GM23338 (cell line): ENCODE measurements at regions not wholly inside any gene's neighbourhood (a gene's known extent, or its start where the extent isn't known, plus 50 kb on each side); places are given as distances from the start of the nearest gene placed in this dataset.

Experiments used
- CTCF ChIP-seq, 2 experiments: fragments of 200-600 bp in 1 of 2; sonication (generic) in 1 of 2; conservative IDR thresholded peaks; 2 replicates each; pipeline versions ENCODE4 v1.5.1 to v1.6.1; 2016 to 2017; ENCODE audit warnings: antibody characterized with exemption in 2 of 2, low read depth in 2 of 2, mild to moderate bottlenecking in 2 of 2, moderate library complexity in 1 of 2
- EZH2 ChIP-seq: fragments of 200-600 bp; sonication (generic); IDR thresholded peaks from one replicate; pipeline ENCODE4 v1.8.0; 2017; ENCODE audit warnings: antibody characterized with exemption, mild to moderate bottlenecking, low read depth; ENCODE audit not compliant: unreplicated experiment
- EZH2phosphoT487 ChIP-seq: fragments of 200-600 bp; sonication (generic); IDR thresholded peaks from one replicate; pipeline ENCODE4 v1.8.1; 2018; ENCODE audit warnings: antibody characterized with exemption; ENCODE audit not compliant: unreplicated experiment
- JUNB ChIP-seq: IDR thresholded peaks from one replicate; pipeline ENCODE4 v1.6.1; 2016; ENCODE audit warnings: antibody characterized with exemption; ENCODE audit not compliant: unreplicated experiment
- POLR2AphosphoS5 ChIP-seq: IDR thresholded peaks from 2 replicates; pipeline ENCODE4 v1.6.1; 2016; ENCODE audit warnings: antibody characterized with exemption, low read depth
- STAT1 ChIP-seq: IDR thresholded peaks from one replicate; pipeline ENCODE4 v1.6.1; 2016; ENCODE audit warnings: antibody characterized with exemption; ENCODE audit not compliant: unreplicated experiment
- ZNF331 ChIP-seq: fragments of 250-450 bp; sonication (Bioruptor Pico); IDR thresholded peaks from 2 replicates; pipeline ENCODE4 v1.5.0; 2020; ENCODE audit warnings: low read depth, mild to moderate bottlenecking, moderate library complexity
- TF ChIP-seq, protein P1 (sequence below): IDR thresholded peaks from one replicate; pipeline ENCODE4 v1.6.1; 2018; ENCODE audit warnings: antibody characterized with exemption; ENCODE audit not compliant: unreplicated experiment
- TF ChIP-seq, protein P2 (sequence below): IDR thresholded peaks from 2 replicates; pipeline ENCODE4 v1.6.1; 2016; ENCODE audit warnings: antibody characterized with exemption
- TF ChIP-seq, protein P3 (sequence below): fragments of 250-450 bp; sonication (Bioruptor Pico); IDR thresholded peaks from 2 replicates; pipeline ENCODE4 v1.5.0; 2020; ENCODE audit warnings: mild to moderate bottlenecking, moderate library complexity

DNA sequence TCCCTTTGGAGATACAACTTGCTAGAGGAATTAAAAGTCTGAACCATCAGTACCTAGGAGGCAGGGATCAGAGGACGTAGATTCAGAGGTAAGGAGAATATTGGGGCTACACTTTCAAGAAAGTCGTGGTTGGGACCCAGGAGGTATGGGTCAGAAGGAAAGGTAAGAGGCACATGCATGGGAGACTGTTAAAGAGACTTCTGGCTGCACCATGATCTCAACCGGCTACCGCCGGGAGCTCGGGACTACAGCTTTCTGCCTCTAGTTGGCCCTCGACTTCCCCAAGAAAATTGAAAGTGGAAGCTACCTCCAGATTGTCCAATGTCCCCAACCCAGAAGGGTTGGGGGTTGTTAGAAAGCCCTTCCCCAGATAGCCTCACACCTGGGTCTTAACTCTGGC is 355.7 kb upstream of the TMPRSS15 start:
- TF ChIP-seq EZH2phosphoT487: no peak
- TF ChIP-seq CTCF (conservative IDR thresholded peaks at IDR 0.05; ENCODE audit: low read depth in 2 of 2): no peak
- TF ChIP-seq, protein P1, sequence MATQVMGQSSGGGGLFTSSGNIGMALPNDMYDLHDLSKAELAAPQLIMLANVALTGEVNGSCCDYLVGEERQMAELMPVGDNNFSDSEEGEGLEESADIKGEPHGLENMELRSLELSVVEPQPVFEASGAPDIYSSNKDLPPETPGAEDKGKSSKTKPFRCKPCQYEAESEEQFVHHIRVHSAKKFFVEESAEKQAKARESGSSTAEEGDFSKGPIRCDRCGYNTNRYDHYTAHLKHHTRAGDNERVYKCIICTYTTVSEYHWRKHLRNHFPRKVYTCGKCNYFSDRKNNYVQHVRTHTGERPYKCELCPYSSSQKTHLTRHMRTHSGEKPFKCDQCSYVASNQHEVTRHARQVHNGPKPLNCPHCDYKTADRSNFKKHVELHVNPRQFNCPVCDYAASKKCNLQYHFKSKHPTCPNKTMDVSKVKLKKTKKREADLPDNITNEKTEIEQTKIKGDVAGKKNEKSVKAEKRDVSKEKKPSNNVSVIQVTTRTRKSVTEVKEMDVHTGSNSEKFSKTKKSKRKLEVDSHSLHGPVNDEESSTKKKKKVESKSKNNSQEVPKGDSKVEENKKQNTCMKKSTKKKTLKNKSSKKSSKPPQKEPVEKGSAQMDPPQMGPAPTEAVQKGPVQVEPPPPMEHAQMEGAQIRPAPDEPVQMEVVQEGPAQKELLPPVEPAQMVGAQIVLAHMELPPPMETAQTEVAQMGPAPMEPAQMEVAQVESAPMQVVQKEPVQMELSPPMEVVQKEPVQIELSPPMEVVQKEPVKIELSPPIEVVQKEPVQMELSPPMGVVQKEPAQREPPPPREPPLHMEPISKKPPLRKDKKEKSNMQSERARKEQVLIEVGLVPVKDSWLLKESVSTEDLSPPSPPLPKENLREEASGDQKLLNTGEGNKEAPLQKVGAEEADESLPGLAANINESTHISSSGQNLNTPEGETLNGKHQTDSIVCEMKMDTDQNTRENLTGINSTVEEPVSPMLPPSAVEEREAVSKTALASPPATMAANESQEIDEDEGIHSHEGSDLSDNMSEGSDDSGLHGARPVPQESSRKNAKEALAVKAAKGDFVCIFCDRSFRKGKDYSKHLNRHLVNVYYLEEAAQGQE: no peak
- TF ChIP-seq EZH2: no peak
- TF ChIP-seq, protein P2, sequence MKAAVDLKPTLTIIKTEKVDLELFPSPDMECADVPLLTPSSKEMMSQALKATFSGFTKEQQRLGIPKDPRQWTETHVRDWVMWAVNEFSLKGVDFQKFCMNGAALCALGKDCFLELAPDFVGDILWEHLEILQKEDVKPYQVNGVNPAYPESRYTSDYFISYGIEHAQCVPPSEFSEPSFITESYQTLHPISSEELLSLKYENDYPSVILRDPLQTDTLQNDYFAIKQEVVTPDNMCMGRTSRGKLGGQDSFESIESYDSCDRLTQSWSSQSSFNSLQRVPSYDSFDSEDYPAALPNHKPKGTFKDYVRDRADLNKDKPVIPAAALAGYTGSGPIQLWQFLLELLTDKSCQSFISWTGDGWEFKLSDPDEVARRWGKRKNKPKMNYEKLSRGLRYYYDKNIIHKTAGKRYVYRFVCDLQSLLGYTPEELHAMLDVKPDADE: no peak
- no peak for TF ChIP-seq STAT1
- TF ChIP-seq, protein P3, sequence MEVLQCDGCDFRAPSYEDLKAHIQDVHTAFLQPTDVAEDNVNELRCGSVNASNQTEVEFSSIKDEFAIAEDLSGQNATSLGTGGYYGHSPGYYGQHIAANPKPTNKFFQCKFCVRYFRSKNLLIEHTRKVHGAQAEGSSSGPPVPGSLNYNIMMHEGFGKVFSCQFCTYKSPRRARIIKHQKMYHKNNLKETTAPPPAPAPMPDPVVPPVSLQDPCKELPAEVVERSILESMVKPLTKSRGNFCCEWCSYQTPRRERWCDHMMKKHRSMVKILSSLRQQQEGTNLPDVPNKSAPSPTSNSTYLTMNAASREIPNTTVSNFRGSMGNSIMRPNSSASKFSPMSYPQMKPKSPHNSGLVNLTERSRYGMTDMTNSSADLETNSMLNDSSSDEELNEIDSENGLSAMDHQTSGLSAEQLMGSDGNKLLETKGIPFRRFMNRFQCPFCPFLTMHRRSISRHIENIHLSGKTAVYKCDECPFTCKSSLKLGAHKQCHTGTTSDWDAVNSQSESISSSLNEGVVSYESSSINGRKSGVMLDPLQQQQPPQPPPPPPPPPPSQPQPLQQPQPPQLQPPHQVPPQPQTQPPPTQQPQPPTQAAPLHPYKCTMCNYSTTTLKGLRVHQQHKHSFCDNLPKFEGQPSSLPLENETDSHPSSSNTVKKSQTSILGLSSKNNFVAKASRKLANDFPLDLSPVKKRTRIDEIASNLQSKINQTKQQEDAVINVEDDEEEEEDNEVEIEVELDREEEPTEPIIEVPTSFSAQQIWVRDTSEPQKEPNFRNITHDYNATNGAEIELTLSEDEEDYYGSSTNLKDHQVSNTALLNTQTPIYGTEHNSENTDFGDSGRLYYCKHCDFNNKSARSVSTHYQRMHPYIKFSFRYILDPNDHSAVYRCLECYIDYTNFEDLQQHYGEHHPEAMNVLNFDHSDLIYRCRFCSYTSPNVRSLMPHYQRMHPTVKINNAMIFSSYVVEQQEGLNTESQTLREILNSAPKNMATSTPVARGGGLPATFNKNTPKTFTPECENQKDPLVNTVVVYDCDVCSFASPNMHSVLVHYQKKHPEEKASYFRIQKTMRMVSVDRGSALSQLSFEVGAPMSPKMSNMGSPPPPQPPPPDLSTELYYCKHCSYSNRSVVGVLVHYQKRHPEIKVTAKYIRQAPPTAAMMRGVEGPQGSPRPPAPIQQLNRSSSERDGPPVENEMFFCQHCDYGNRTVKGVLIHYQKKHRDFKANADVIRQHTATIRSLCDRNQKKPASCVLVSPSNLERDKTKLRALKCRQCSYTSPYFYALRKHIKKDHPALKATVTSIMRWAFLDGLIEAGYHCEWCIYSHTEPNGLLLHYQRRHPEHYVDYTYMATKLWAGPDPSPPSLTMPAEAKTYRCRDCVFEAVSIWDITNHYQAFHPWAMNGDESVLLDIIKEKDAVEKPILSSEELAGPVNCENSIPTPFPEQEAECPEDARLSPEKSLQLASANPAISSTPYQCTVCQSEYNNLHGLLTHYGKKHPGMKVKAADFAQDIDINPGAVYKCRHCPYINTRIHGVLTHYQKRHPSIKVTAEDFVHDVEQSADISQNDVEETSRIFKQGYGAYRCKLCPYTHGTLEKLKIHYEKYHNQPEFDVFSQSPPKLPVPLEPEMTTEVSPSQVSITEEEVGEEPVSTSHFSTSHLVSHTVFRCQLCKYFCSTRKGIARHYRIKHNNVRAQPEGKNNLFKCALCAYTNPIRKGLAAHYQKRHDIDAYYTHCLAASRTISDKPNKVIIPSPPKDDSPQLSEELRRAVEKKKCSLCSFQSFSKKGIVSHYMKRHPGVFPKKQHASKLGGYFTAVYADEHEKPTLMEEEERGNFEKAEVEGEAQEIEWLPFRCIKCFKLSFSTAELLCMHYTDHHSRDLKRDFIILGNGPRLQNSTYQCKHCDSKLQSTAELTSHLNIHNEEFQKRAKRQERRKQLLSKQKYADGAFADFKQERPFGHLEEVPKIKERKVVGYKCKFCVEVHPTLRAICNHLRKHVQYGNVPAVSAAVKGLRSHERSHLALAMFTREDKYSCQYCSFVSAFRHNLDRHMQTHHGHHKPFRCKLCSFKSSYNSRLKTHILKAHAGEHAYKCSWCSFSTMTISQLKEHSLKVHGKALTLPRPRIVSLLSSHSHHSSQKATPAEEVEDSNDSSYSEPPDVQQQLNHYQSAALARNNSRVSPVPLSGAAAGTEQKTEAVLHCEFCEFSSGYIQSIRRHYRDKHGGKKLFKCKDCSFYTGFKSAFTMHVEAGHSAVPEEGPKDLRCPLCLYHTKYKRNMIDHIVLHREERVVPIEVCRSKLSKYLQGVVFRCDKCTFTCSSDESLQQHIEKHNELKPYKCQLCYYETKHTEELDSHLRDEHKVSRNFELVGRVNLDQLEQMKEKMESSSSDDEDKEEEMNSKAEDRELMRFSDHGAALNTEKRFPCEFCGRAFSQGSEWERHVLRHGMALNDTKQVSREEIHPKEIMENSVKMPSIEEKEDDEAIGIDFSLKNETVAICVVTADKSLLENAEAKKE (CRISPR knock-in tag): no peak
- no peak for TF ChIP-seq POLR2AphosphoS5
- TF ChIP-seq ZNF331 (CRISPR knock-in tag): no peak
- TF ChIP-seq JUNB: no peak
